SK-N-SH (cell line): ENCODE measurements at regions not wholly inside any gene's neighbourhood (a gene's known extent, or its start where the extent isn't known, plus 50 kb on each side); places are given as distances from the start of the nearest gene placed in this dataset.

Experiments
- CTCF ChIA-PET: fragments of 300-600, 350-600 bp; formaldehyde crosslinking; extraction: SDS; loops from one replicate; lab custom pipeline; 2021; lab: Yijun Ruan, JAX
- POLR2A ChIA-PET: fragments of 350-600 bp; sonication (Branson Sonifier 250); formaldehyde crosslinking; extraction: SDS; loops from one replicate; lab custom pipeline; 2020; ENCODE audit warnings: antibody characterized with exemption, inconsistent platforms; lab: Yijun Ruan, JAX
- DNase-seq: peaks from one replicate; pipeline ENCODE4 v3.0.0; 2012
- H2AFZ ChIP-seq: fragments of 200-600 bp; sonication (generic); 2 replicates; pipeline ENCODE4 v1.8.1; 2016; ENCODE audit warnings: antibody characterized with exemption, mild to moderate bottlenecking, low read depth
- H3F3A ChIP-seq: fragments of 200-600 bp; sonication (generic); replicated peaks from 2 replicates; pipeline ENCODE3; 2016; ENCODE audit warnings: antibody characterized with exemption, mild to moderate bottlenecking; ENCODE audit not compliant: insufficient read depth
- H3K27ac ChIP-seq, 2 experiments: fragments of 200-500 bp in 1 of 2; fragments of 200-600 bp in 1 of 2; sonication (Bioruptor generic) in 1 of 2; sonication (generic), shearing (Covaris generic) in 1 of 2; 2 replicates each; pipeline versions ENCODE4 v1.5.1 to v1.6.1; 2014 to 2016; ENCODE audit warnings: low read depth in 2 of 2, inconsistent platforms in 1 of 2, low read length in 1 of 2, mild to moderate bottlenecking in 1 of 2, mixed read lengths in 1 of 2
- H3K27me3 ChIP-seq: fragments of 200-600 bp; sonication (generic), shearing (Covaris generic); 2 replicates; pipeline ENCODE4 v1.6.1; 2016; ENCODE audit warnings: mixed run types; ENCODE audit not compliant: insufficient read depth
- H3K36me3 ChIP-seq, 2 experiments: fragments of 200-500 bp in 1 of 2; fragments of 200-600 bp in 1 of 2; sonication (Bioruptor generic) in 1 of 2; sonication (generic) in 1 of 2; replicated peaks in 1 of 2; 2 replicates each; pipeline versions ENCODE3 to v1.5.1; 2014 to 2016; ENCODE audit warnings: low read length in 1 of 2, mild to moderate bottlenecking in 1 of 2; ENCODE audit not compliant: insufficient read depth in 2 of 2, control insufficient read depth in 1 of 2
- H3K4me1 ChIP-seq, 2 experiments: fragments of 200-500 bp in 1 of 2; fragments of 200-600 bp in 1 of 2; sonication (Bioruptor generic) in 1 of 2; sonication (generic), shearing (Covaris generic) in 1 of 2; 2 replicates each; pipeline versions ENCODE4 v1.5.1 to v1.6.1; 2014 to 2016; ENCODE audit warnings: low read depth in 1 of 2, low read length in 1 of 2, mixed run types in 1 of 2; ENCODE audit not compliant: insufficient read depth in 2 of 2, control insufficient read depth in 1 of 2
- H3K4me2 ChIP-seq: fragments of 200-600 bp; sonication (generic), shearing (Covaris generic); 2 replicates; pipeline ENCODE4 v1.6.1; 2017; ENCODE audit warnings: mixed run types
- H3K4me3 ChIP-seq, 2 experiments: fragments of 200-500 bp in 1 of 2; fragments of 200-600 bp in 1 of 2; sonication (Bioruptor generic) in 1 of 2; sonication (generic), shearing (Covaris generic) in 1 of 2; 2 replicates each; pipeline versions ENCODE4 v1.5.1 to v1.8.1; 2014 to 2016; ENCODE audit warnings: low read depth in 2 of 2, inconsistent platforms in 1 of 2, low read length in 1 of 2, mild to moderate bottlenecking in 1 of 2, mixed read lengths in 1 of 2, moderate library complexity in 1 of 2
- H3K79me2 ChIP-seq: fragments of 200-600 bp; sonication (generic); 2 replicates; pipeline ENCODE4 v1.8.1; 2017; ENCODE audit warnings: mild to moderate bottlenecking; ENCODE audit not compliant: insufficient read depth
- H3K9ac ChIP-seq: fragments of 200-600 bp; sonication (generic); 2 replicates; pipeline ENCODE4 v1.6.1; 2017; ENCODE audit warnings: mixed run types
- H3K9me2 ChIP-seq: fragments of 200-600 bp; sonication (generic); 2 replicates; pipeline ENCODE4 v1.6.1; 2017; ENCODE audit warnings: mixed run types
- H3K9me3 ChIP-seq: fragments of 200-600 bp; sonication (generic); 2 replicates; pipeline ENCODE4 v1.6.1; 2017; ENCODE audit warnings: mixed run types, mild to moderate bottlenecking, moderate library complexity
- H4K20me1 ChIP-seq: fragments of 200-600 bp; sonication (generic); 2 replicates; pipeline ENCODE4 v1.6.1; 2017; ENCODE audit warnings: mild to moderate bottlenecking, mixed run types; ENCODE audit not compliant: insufficient read depth
- CHD2 ChIP-seq: fragments of 150-350 bp; IDR thresholded peaks from 2 replicates; pipeline ENCODE4 v1.6.1; 2018; ENCODE audit warnings: low read length; ENCODE audit not compliant: partially characterized antibody
- ELF1 ChIP-seq: IDR thresholded peaks from 2 replicates; pipeline ENCODE4 v1.4.0; 2012
- EZH2phosphoT487 ChIP-seq: fragments of 200-600 bp; sonication (generic); IDR thresholded peaks from 2 replicates; pipeline ENCODE4 v1.6.1; 2017; ENCODE audit warnings: low read depth, mixed run types, mild to moderate bottlenecking, antibody characterized with exemption, moderate library complexity, borderline replicate concordance
- FOXM1 ChIP-seq: IDR thresholded peaks from 2 replicates; pipeline ENCODE4 v1.4.0; 2012; ENCODE audit warnings: low read depth, mild to moderate bottlenecking
- MAX ChIP-seq: IDR thresholded peaks from 2 replicates; pipeline ENCODE4 v1.4.0; 2012; ENCODE audit warnings: low read depth
- MEF2A ChIP-seq: IDR thresholded peaks from 2 replicates; pipeline ENCODE4 v1.4.0; 2012; ENCODE audit warnings: low read depth, borderline replicate concordance
- MXI1 ChIP-seq: IDR thresholded peaks from 2 replicates; pipeline ENCODE4 v1.6.1; 2012; ENCODE audit warnings: mild to moderate bottlenecking, low read depth, low read length, improper control_type of control experiment
- REST ChIP-seq: IDR thresholded peaks from 2 replicates; pipeline ENCODE4 v1.6.1; 2012; ENCODE audit warnings: mild to moderate bottlenecking, low read depth, low read length, moderate library complexity
- RFX5 ChIP-seq: IDR thresholded peaks from 2 replicates; pipeline ENCODE4 v1.6.1; 2012; ENCODE audit warnings: mild to moderate bottlenecking, improper control_type of control experiment, low read length
- SMC3 ChIP-seq: IDR thresholded peaks from 2 replicates; pipeline ENCODE4 v1.6.1; 2012; ENCODE audit warnings: low read depth, low read length, improper control_type of control experiment
- TAF1 ChIP-seq: IDR thresholded peaks from 2 replicates; pipeline ENCODE4 v1.6.1; 2012; ENCODE audit warnings: low read depth, mild to moderate bottlenecking, low read length, moderate library complexity, borderline replicate concordance
- TEAD4 ChIP-seq: IDR thresholded peaks from 2 replicates; pipeline ENCODE4 v1.4.0; 2012; ENCODE audit warnings: mild to moderate bottlenecking, borderline replicate concordance; ENCODE audit not compliant: insufficient read depth
- YY1 ChIP-seq: IDR thresholded peaks from 2 replicates; pipeline ENCODE4 v1.4.0; 2012; ENCODE audit warnings: low read depth, mild to moderate bottlenecking
- WGBS: methylation state at CpG from one replicate; pipeline ENCODE4 v1.1.6; 2017; ENCODE audit warnings: low lambda C conversion rate; 5-methylcytosine and 5-hydroxymethylcytosine counted together
- TF ChIP-seq, protein P1 (sequence below): IDR thresholded peaks from 2 replicates; pipeline ENCODE4; 2012
- TF ChIP-seq, protein P2 (sequence below): fragments of 200-600 bp; sonication (generic); IDR thresholded peaks from 2 replicates; pipeline ENCODE4 v1.6.1; 2017; ENCODE audit warnings: antibody characterized with exemption, mild to moderate bottlenecking, moderate library complexity
- TF ChIP-seq, protein P3 (sequence below): IDR thresholded peaks from 2 replicates; pipeline ENCODE4 v1.4.0; 2012; ENCODE audit warnings: low read depth, borderline replicate concordance

GRCh38 chr10:45239642-45240041 lies 75.8 kb downstream of the OR13A1 start:
- Histone ChIP-seq H3K4me2 (no peak overlapping the region; the same call in 1 of the 2 replicates), H3K9me3 (no peaks in the 10 kb centered on the region), H3K79me2 (no peaks in the 10 kb centered on the region), H3K4me3 (no peak overlapping the region), H3K27me3 (no peaks in the 10 kb centered on the region; the same call in 1 of the 2 replicates), H3K9me2 (no peaks in the 10 kb centered on the region), H3F3A (peaks cover 4% of the 10 kb centered on the region), H4K20me1 (no peaks in the 10 kb centered on the region), H3K9ac (no peak overlapping the region), H3K4me1 (no peaks in the 10 kb centered on the region), H3K36me3 (no peaks in the 10 kb centered on the region), H2AFZ (peak overlapping the region; percentile 79), H3K27ac (no peak overlapping the region)
- ChIA-PET CTCF (interaction anchor here (1.3 to 3.3 kb wide), 2 partner anchors 10 to 17 kb away, joined by 4 to 12 read pairs; no protein-coding TSS in a partner anchor), POLR2A (no interaction called here)
- TF ChIP-seq YY1, result 0 out of 2 replicates have a peak, but pooled peaks have one; percentile 12
- TF ChIP-seq, protein P1, sequence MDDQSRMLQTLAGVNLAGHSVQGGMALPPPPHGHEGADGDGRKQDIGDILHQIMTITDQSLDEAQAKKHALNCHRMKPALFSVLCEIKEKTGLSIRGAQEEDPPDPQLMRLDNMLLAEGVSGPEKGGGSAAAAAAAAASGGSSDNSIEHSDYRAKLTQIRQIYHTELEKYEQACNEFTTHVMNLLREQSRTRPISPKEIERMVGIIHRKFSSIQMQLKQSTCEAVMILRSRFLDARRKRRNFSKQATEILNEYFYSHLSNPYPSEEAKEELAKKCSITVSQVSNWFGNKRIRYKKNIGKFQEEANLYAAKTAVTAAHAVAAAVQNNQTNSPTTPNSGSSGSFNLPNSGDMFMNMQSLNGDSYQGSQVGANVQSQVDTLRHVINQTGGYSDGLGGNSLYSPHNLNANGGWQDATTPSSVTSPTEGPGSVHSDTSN, result 0 out of 2 replicates have a peak, but pooled peaks have one; percentile 9
- TF ChIP-seq, protein P2, sequence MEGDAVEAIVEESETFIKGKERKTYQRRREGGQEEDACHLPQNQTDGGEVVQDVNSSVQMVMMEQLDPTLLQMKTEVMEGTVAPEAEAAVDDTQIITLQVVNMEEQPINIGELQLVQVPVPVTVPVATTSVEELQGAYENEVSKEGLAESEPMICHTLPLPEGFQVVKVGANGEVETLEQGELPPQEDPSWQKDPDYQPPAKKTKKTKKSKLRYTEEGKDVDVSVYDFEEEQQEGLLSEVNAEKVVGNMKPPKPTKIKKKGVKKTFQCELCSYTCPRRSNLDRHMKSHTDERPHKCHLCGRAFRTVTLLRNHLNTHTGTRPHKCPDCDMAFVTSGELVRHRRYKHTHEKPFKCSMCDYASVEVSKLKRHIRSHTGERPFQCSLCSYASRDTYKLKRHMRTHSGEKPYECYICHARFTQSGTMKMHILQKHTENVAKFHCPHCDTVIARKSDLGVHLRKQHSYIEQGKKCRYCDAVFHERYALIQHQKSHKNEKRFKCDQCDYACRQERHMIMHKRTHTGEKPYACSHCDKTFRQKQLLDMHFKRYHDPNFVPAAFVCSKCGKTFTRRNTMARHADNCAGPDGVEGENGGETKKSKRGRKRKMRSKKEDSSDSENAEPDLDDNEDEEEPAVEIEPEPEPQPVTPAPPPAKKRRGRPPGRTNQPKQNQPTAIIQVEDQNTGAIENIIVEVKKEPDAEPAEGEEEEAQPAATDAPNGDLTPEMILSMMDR, result no peak
- TF ChIP-seq EZH2phosphoT487, result no peak
- 0 out of 2 replicates have a peak, but pooled peaks have one; percentile 23 for TF ChIP-seq ELF1
- DNase-seq, result no peak
- WGBS, result 17% methylated on average over 11 of the region's 11 CpGs

DNA sequence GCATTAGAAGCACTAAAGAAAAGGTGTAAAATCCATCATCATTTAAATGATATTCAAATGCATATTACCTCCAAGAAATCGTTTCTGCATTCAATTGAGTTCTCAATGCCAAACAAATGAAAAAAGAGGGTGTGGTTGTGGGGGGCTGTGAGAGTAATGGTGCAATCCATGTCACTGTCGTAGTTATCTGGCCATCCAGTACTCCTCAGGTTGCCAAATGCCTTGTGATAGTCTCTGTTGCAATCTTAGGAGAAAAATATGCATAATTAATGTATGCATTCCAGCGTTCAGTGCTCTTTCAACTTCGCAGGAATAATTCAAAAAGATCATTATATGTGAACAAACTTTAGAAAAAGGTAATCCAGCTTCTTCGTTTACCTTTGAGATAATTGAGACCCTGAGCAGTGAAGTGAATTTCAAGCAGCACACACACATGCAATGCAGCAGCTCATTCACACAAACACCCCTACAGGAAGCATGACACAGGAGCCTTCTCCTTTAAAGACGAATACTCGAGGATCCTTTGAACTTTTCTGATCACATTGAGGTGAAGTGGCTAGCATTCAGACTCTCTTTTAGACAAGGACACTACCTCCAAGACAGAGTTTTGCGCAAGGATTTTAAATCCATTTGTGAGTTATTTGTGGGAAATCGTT lies 73.4 kb downstream of the OR13A1 start:
- Histone ChIP-seq H2AFZ (no peak overlapping the region), H3K36me3 (no peaks in the 10 kb centered on the region), H3K9me3 (no peaks in the 10 kb centered on the region), H3K27me3 (peaks cover 13% of the 10 kb centered on the region; the same call in 1 of the 2 replicates), H3K79me2 (no peaks in the 10 kb centered on the region), H4K20me1 (no peaks in the 10 kb centered on the region), H3K9me2 (no peaks in the 10 kb centered on the region), H3K4me1 (no peaks in the 10 kb centered on the region), H3K4me2 (no peak overlapping the region), H3K4me3 (no peak overlapping the region), H3K27ac (no peak overlapping the region), H3K9ac (no peak overlapping the region), H3F3A (no peaks in the 10 kb centered on the region)
- ChIA-PET CTCF (interaction anchor here (3.3 kb wide), 1 partner anchor 8 kb away, joined by 12 read pairs; no protein-coding TSS in a partner anchor), POLR2A (no interaction called here)
- no peak for DNase-seq
- WGBS, result 18% methylated on average over 9 of the region's 9 CpGs
- TF ChIP-seq RFX5 (no peak), MXI1 (no peak), CHD2 (no peak), REST (no peak), MAX (no peak), SMC3 (no peak), TAF1 (no peak), FOXM1 (no peak), MEF2A (no peak), TEAD4 (no peak), ELF1 (no peak)
- TF ChIP-seq, protein P2, result no peak
- TF ChIP-seq, protein P3, sequence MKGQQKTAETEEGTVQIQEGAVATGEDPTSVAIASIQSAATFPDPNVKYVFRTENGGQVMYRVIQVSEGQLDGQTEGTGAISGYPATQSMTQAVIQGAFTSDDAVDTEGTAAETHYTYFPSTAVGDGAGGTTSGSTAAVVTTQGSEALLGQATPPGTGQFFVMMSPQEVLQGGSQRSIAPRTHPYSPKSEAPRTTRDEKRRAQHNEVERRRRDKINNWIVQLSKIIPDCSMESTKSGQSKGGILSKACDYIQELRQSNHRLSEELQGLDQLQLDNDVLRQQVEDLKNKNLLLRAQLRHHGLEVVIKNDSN, result no peak
